Upper lobe of right lung (tissue), 1 donor: ENCODE measurements at regions not wholly inside any gene's neighbourhood (a gene's known extent, or its start where the extent isn't known, plus 50 kb on each side); places are given as distances from the start of the nearest gene placed in this dataset.
"Not testable (repeated sequence)": the region's sequence is repeated elsewhere in the genome, so short reads cannot be mapped to it uniquely, and the experiment has no call there.

Experiments
- ATAC-seq: fragments of 200-7000 bp; cut with Tn5 transposase; one replicate; pipeline ENCODE4 v1.9.1; 2020; ENCODE audit warnings: mild to moderate bottlenecking, moderate library complexity
- DNase-seq: peaks from one replicate; pipeline ENCODE4 v3.0.0-alpha.2; 2020
- H3K27ac ChIP-seq: fragments of 200-600 bp; one replicate; pipeline ENCODE4 v1.8.0; 2022
- H3K27me3 ChIP-seq: fragments of 200-600 bp; one replicate; pipeline ENCODE4 v1.8.0; 2022; ENCODE audit warnings: mild to moderate bottlenecking
- H3K36me3 ChIP-seq: fragments of 200-600 bp; one replicate; pipeline ENCODE4 v1.8.0; 2022
- H3K4me1 ChIP-seq: fragments of 200-600 bp; one replicate; pipeline ENCODE4 v1.8.0; 2022
- H3K4me3 ChIP-seq: fragments of 200-600 bp; one replicate; pipeline ENCODE4 v1.8.0; 2022; ENCODE audit warnings: mild to moderate bottlenecking
- H3K9me3 ChIP-seq: fragments of 200-600 bp; one replicate; pipeline ENCODE4 v1.8.0; 2022
- intact Hi-C: fragments of 100-400 bp; cut with DNase I; formaldehyde crosslinking; loops from one replicate; pipeline ENCODE4 v1.11.0; 2022
- TF ChIP-seq, protein P1 (sequence below): fragments of 200-600 bp; IDR thresholded peaks from one replicate; pipeline ENCODE4 v1.8.0; 2022; ENCODE audit warnings: antibody characterized with exemption
- donor health status: DM: no; HTN: yes; CAD: no; lungs with severe emphysema.

GRCh38 chr20:53810661-53811355, 217.2 kb upstream of the ZNF217 start:
- Histone ChIP-seq H3K36me3 (no peaks in the 10 kb centered on the region), H3K9me3 (no peaks in the 10 kb centered on the region), H3K4me1 (no peaks in the 10 kb centered on the region), H3K27me3 (no peaks in the 10 kb centered on the region), H3K4me3 (no peak overlapping the region), H3K27ac (no peak overlapping the region)
- ATAC-seq (no peak), DNase-seq (no peak)
- TF ChIP-seq, protein P1, sequence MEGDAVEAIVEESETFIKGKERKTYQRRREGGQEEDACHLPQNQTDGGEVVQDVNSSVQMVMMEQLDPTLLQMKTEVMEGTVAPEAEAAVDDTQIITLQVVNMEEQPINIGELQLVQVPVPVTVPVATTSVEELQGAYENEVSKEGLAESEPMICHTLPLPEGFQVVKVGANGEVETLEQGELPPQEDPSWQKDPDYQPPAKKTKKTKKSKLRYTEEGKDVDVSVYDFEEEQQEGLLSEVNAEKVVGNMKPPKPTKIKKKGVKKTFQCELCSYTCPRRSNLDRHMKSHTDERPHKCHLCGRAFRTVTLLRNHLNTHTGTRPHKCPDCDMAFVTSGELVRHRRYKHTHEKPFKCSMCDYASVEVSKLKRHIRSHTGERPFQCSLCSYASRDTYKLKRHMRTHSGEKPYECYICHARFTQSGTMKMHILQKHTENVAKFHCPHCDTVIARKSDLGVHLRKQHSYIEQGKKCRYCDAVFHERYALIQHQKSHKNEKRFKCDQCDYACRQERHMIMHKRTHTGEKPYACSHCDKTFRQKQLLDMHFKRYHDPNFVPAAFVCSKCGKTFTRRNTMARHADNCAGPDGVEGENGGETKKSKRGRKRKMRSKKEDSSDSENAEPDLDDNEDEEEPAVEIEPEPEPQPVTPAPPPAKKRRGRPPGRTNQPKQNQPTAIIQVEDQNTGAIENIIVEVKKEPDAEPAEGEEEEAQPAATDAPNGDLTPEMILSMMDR = no peak
- intact Hi-C loops = no loop called here

- TF ChIP-seq, protein P1 = no peak
- H3K4me1 ChIP-seq = no peaks in the 10 kb centered on the region
- no peaks in the 10 kb centered on the region for H3K9me3 ChIP-seq
- H3K27ac ChIP-seq = no peak overlapping the region
- H3K36me3 ChIP-seq = no peaks in the 10 kb centered on the region
- no peak overlapping the region for H3K4me3 ChIP-seq
- ATAC-seq (no peak), DNase-seq (no peak)
- H3K27me3 ChIP-seq = no peaks in the 10 kb centered on the region
- intact Hi-C loops = no loop called here
Measured at GRCh38 chr20:53809728-53810365, 216.2 kb upstream of the ZNF217 start.

DNA sequence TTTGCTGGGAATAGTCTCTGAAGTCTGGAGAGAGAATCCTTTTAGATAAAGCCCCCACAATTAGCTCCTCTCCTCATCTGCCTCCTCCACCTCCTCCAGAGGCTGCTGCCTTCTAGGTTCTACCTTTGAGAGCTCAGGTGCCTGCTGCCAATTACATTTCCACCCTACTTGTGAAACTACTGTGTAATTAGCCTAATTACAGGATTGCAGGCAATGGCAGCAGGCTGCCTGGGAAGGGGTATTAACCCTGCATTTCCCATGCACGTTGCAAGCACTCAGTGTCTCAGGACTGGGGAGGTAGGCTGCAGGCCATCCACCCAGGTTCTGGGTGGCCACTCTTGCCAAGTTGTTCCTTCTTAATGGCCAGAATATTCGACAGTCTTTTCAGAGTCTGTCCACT, 215.6 kb upstream of the ZNF217 start:
- Histone ChIP-seq H3K4me1 (no peaks in the 10 kb centered on the region), H3K9me3 (no peaks in the 10 kb centered on the region), H3K36me3 (no peaks in the 10 kb centered on the region), H3K27ac (no peak overlapping the region), H3K27me3 (no peaks in the 10 kb centered on the region), H3K4me3 (no peak overlapping the region)
- DNase-seq (no peak), ATAC-seq (no peak)
- TF ChIP-seq, protein P1 = no peak
- intact Hi-C loops = no loop called here

- intact Hi-C loops = no loop called here
Measured at GRCh38 chr20:53808733-53809132, 215.1 kb upstream of the ZNF217 start.

DNA sequence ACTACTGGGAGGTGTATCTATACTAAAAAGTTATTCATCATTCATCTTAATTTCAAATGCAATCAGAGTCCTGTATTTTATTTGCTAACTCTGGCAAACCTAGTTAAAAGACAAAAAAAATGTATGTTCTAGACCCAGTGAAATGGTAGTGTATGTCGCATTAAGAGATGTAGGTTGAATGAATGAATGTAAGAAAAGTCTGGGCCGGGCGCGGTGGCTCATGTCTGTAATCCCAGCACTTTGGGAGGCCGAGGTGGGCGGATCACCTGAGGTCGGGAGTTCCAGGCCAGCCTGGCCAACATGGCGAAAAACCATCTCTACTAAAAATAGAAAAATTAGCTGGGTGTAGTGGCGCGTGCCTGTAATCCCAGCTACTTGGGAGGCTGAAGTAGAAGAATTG, 214.7 kb upstream of the ZNF217 start:
- not testable (repeated sequence) for H3K9me3 ChIP-seq

More at GRCh38 chr20:53808733-53809132, 215.1 kb upstream of the ZNF217 start:
- H3K4me1 ChIP-seq = no peaks in the 10 kb centered on the region
- H3K9me3 ChIP-seq = no peaks in the 10 kb centered on the region
- TF ChIP-seq, protein P1 = no peak
- DNase-seq (no peak), ATAC-seq (no peak)
- H3K27me3 ChIP-seq = no peaks in the 10 kb centered on the region
- H3K4me3 ChIP-seq = no peak overlapping the region
- no peaks in the 10 kb centered on the region for H3K36me3 ChIP-seq
- H3K27ac ChIP-seq = no peak overlapping the region

GRCh38 chr20:53806683-53807401, 213.2 kb upstream of the ZNF217 start:
- ATAC-seq (no peak), DNase-seq (no peak)
- Histone ChIP-seq H3K9me3 (no peaks in the 10 kb centered on the region), H3K4me1 (no peaks in the 10 kb centered on the region), H3K36me3 (no peaks in the 10 kb centered on the region), H3K27ac (no peak overlapping the region), H3K4me3 (no peak overlapping the region), H3K27me3 (no peaks in the 10 kb centered on the region)
- TF ChIP-seq, protein P1 = no peak
- intact Hi-C loops = no loop called here

More for the DNA sequence above, 214.7 kb upstream of the ZNF217 start:
- H3K36me3 ChIP-seq, H3K4me3 ChIP-seq, DNase-seq, H3K27ac ChIP-seq, ATAC-seq, H3K27me3 ChIP-seq, intact Hi-C loops, H3K4me1 ChIP-seq: not testable (repeated sequence)
